Stomach (tissue), 4 donors: ENCODE measurements at regions not wholly inside any gene's neighbourhood (a gene's known extent, or its start where the extent isn't known, plus 50 kb on each side); places are given as distances from the start of the nearest gene placed in this dataset.

ENCODE experiments used
- CTCF ChIP-seq, 7 experiments: fragments of 450-650 bp in 4 of 7; fragments of 200-600 bp in 3 of 7; sonication (generic) in 3 of 7; IDR thresholded peaks; one replicate each; pipeline ENCODE4 v1.5.1; 2016 to 2019; ENCODE audit warnings: antibody characterized with exemption in 7 of 7, control low read depth in 2 of 7, mild to moderate bottlenecking in 1 of 7
- EP300 ChIP-seq: sonication (generic); formaldehyde crosslinking; IDR thresholded peaks from one replicate; pipeline ENCODE4 v1.6.1; 2017; ENCODE audit warnings: antibody characterized with exemption
- POLR2A ChIP-seq, 4 donors: fragments of 450-650 bp; IDR thresholded peaks; one replicate each; pipeline ENCODE4 v1.6.1; 2016; ENCODE audit warnings: antibody characterized with exemption in 4 of 4, control low read depth in 2 of 4, mild to moderate bottlenecking in 1 of 4, moderate library complexity in 1 of 4

- no peak for TF ChIP-seq CTCF (IDR thresholded peaks at IDR 0.05)
- no peak for TF ChIP-seq POLR2A (IDR thresholded peaks at IDR 0.05)
- no peak for TF ChIP-seq EP300
Observed at GRCh38 chr1:57550092-57550491, 126.2 kb upstream of the DAB1 start.
